ENCODE measurements at regions not wholly inside any gene's neighbourhood (a gene's known extent, or its start where the extent isn't known, plus 50 kb on each side); places are given as distances from the start of the nearest gene placed in this dataset.
"Not testable (repeated sequence)": the region's sequence is repeated elsewhere in the genome, so short reads cannot be mapped to it uniquely, and the experiment has no call there.

GRCh38 chr21:9757572-9757971, 763.8 kb upstream of the TPTE start:
- intact Hi-C loops (cut with DNase I), result not testable (repeated sequence)
- DNase-seq (ENCODE audit: low spot score), result peak; percentile 66

GRCh38 chr21:9758141-9758540, 763.2 kb upstream of the TPTE start:
- no peak for DNase-seq (ENCODE audit: low spot score)
- intact Hi-C loops (cut with DNase I), result no loop called here

- peak; percentile 82 for DNase-seq (ENCODE audit: low spot score)
- intact Hi-C loops (cut with DNase I), result no loop called here
These were observed 762.5 kb upstream of the TPTE start for GRCh38 chr21:9758888-9759287.

- intact Hi-C loops (cut with DNase I), result no loop called here
- DNase-seq (ENCODE audit: low spot score), result no peak
These were observed 761.4 kb upstream of the TPTE start for GRCh38 chr21:9759972-9760371.

DNA sequence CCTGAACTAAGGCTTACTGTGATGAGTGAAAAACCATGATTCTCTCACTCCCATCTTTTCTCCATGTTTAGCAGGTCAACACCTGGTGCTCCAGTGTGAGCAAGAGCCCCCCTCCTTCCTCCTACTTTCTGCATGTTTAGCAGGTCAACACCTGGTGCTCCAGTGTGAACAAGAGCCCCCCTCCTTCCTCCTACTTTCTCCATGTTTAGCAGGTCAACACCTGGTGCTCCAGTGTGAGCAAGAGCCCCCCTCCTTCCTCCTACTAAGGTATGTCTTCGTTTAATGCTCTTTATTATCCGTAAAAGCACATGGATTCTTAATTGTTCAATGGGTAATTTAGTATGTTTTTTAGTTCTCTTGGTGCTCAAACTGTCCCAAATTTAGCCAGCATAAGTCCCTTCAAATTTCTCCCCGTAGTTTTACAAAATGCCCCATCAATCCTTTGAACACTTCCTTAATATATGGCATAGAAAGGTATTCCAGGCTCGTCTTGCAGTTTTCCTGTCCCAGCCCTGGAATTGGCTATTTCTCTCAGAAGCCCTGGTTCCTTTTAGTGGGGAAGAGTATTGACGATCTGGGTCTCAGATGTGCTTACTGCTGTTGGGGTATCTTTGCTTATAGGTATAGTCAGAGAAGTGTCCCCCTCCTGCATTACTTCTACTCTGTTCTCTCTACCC, 760.8 kb upstream of the TPTE start:
- intact Hi-C loops (cut with DNase I), result no loop called here
- DNase-seq (ENCODE audit: low spot score), result no peak

GRCh38 chr21:9763306-9763705, 758.1 kb upstream of the TPTE start:
- intact Hi-C loops (cut with DNase I), result no loop called here

DNA sequence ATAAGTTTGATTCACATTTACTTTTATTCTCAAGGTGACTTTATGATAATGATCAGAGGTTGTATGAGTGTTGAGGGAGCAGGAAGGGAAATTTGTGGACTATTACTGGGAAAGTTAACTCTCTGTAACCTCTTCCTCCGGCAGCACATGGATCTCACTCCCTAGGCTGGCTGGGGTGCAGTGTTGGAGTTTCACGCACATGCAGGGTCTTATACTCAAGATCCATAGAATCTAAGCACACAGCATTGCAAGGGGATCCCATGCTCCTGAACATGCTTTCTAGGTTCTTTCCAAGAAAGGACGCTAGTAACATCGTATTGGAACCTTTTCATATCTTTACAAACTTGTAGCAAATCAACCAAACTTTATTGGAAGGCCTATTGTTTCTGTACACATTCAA, 757.6 kb upstream of the TPTE start:
- intact Hi-C loops (cut with DNase I), result no loop called here
- DNase-seq (ENCODE audit: low spot score), result no peak

More at GRCh38 chr21:9763306-9763705, 758.1 kb upstream of the TPTE start:
- no peak for DNase-seq (ENCODE audit: low spot score)

- DNase-seq (ENCODE audit: low spot score); intact Hi-C loops (cut with DNase I): not testable (repeated sequence)
These were observed 757.1 kb upstream of the TPTE start for GRCh38 chr21:9764294-9764693.

DNA sequence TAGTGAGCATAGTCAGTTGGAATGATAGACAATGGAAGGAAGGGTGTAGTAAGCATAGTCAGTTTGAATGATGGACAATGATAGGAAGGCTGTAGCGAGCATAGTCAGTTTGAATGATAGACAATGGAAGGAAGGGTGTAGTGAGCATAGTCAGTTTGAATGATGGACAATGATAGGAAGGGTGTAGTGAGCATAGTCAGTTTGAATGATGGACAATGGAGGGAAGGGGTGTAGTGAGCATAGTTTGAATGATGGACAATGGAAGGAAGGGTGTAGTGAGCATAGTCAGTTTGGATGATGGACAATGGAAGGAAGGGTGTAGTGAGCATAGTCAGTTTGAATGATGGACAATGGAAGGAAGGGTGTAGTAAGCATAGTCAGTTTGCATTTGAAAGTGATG, 755.8 kb upstream of the TPTE start:
- intact Hi-C loops (cut with DNase I); DNase-seq (ENCODE audit: low spot score): not testable (repeated sequence)

GRCh38 chr21:9766890-9767591, 754.3 kb upstream of the TPTE start:
- DNase-seq (ENCODE audit: low spot score), result peak; percentile 82
- intact Hi-C loops (cut with DNase I), result not testable (repeated sequence)

GRCh38 chr21:9767592-9768375, 753.6 kb upstream of the TPTE start:
- DNase-seq (ENCODE audit: low spot score), result peak; percentile 83
- intact Hi-C loops (cut with DNase I), result no loop called here

DNA sequence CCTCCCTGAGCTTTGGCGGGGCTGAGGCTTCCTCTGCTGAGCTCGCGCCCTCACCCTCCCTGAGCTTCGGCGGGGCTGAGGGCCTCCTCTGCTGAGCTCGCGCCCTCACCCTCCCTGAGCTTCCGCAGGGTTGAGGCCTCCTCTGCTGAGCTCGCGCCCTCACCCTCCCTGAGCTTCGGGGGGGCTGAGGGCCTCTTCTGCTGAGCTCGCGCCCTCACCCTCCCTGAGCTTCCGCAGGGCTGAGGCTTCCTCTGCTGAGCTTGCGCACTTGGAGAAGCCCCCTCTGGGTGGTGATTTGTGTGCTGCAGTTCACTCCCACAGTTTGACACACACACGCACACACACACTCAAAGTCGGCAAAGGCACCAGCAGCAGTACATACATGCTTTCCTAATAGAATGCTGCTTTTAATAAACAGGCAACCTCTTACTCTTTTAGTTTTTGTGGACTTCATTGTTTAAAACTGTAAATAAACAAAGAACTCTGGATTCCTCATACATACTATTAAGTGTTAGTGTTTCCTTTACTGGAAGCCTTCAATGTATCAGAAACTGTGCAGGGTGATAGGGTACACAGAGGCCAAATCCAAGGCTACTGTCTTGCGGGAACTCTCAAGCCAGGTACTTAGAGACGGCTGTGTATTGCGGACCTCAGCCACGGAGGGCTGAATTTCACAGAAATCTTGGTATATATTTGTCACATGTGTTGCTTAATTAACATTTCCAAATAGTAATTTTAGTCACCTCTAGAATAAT, 752.8 kb upstream of the TPTE start:
- intact Hi-C loops (cut with DNase I), result not testable (repeated sequence)
- peak; percentile 80 for DNase-seq (ENCODE audit: low spot score)

- DNase-seq (ENCODE audit: low spot score); intact Hi-C loops (cut with DNase I): not testable (repeated sequence)
These were observed 752.3 kb upstream of the TPTE start for GRCh38 chr21:9769131-9769498.

DNA sequence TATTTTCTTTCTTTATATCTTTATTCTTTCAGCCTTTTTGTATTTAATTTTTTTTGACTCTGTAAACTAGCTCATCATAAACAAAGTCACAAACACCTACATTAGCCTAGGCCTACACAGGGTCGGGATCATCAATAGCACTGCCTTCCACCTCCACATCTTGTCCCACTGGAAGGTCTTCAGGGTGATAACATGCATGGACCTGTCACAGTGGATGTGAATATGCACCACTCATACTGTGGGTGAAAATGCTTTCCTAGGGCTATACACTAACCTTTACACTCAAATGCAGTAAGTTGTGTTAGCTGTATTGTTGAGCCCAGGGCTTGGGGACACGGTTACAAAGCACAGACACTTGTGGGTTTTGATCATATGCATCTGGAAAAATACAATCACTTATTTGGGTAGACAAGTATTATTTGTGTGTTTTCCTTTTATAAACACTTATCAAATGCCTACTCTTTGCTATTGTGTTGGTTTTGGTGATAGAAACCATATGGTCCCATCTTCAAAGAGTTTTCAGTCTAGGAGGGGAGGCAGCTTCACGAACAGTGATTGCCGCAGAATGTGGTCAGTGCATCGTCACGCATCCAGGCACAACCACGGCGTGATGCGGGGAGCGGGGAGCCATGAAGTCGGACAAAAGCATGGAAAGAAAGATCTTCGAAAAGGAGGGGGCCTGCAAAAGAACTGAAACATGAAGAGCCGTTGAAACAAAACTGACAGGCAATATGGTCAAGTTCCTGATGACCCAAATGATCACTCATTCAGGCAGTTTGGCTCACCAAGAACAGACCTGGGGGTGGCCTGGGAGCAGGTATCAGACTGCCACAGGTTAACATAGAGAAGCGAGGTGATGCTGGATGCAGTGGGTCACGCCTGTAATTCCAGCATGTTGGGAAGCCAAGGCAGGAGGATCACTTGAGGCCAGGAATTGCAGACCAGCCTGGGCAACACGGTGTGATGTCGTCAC, 751.4 kb upstream of the TPTE start:
- intact Hi-C loops (cut with DNase I); DNase-seq (ENCODE audit: low spot score): not testable (repeated sequence)

DNA sequence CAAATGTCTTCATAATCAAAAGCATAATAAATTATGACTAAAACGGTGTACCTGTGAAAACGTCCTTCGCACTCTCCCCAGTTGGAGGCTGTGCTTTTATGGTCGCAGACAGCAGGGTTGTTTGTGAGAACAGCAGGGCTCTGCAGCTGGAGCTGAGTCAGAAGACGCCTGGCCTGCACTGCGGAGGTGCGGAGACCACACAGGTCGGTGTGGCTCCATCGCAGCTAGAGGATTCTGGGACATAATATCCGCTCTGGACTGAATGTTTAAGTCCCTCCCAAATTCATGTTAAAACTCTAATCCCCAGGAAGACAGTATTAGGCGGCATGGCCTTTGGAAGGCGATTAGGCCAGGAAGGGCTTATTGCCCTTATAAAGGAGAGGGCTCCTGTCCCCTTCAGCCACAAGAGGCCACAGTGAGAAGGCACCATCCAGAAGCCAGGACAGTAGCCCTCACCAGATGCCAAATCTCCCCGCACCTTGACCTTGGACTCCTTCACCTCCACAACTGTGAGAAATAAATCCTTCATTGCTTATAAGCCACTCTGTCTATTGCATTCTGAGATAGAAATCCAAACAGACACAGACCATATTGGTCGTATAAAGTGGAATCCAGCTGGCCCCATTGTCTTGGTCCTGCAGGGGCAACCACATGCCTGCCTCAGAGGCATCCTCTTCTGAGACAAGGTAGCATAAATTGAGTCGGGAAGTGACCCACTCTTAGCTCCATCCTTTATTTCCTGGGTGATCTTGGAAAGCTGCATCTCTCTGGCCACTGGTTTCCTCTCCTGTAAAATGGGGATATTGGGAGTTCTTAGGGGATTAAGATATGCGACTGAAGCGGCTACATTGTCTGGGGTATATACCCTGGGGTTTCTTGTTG, 749.7 kb upstream of the TPTE start:
- intact Hi-C loops (cut with DNase I); DNase-seq (ENCODE audit: low spot score): not testable (repeated sequence)

DNA sequence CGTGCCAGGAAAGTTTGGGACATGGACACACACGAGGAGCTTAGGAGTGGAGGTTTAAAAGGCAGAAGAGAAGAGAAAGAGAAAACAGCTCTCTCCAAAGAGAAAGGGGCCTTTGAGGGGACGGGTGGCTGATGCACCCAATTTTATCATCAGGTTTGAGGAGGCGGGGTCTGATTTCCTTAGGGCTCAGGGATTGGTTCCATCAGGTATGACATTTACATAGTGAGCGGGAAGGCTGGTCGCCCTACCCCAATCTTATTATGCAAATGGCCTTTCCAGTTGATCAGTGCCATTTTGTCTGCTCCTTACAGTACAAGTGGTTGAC, 749.1 kb upstream of the TPTE start:
- intact Hi-C loops (cut with DNase I), result no loop called here
- DNase-seq (ENCODE audit: low spot score), result no peak

GRCh38 chr21:9772877-9773420, 748.4 kb upstream of the TPTE start:
- intact Hi-C loops (cut with DNase I), result not testable (repeated sequence)

More at GRCh38 chr21:9772877-9773420, 748.4 kb upstream of the TPTE start:
- DNase-seq (ENCODE audit: low spot score), result not testable (repeated sequence)
